K562 (cell line): ENCODE measurements at regions not wholly inside any gene's neighbourhood (a gene's known extent, or its start where the extent isn't known, plus 50 kb on each side); places are given as distances from the start of the nearest gene placed in this dataset.

Experiments used
- ATAC-seq: fragments of 200-7000 bp; cut with Tn5 transposase; 3 replicates; pipeline ENCODE4 v1.9.1; 2020; ENCODE audit warnings: moderate library complexity
- BruUV-seq: library from RNA; stranded (reverse); fragments of 400-500 nt; replicated peaks from 2 replicates; lab custom pipeline; 2021; lab: Mats Ljungman, UMichigan
- CTCF ChIA-PET: fragments of 300-600 bp; formaldehyde crosslinking; extraction: SDS; loops from one replicate; lab custom pipeline; 2021; ENCODE audit warnings: low intra/inter-chr PET ratio; lab: Yijun Ruan, JAX
- POLR2A ChIA-PET: fragments of 300-600, 350-650 bp; sonication (Branson Sonifier 250); formaldehyde crosslinking; extraction: SDS; loops from one replicate; lab custom pipeline; 2021; ENCODE audit warnings: antibody characterized with exemption, inconsistent platforms; lab: Yijun Ruan, JAX
- DNase-seq, 4 experiments: peaks; one replicate each; pipeline versions ENCODE4 v3.0.0 to v3.0.0-alpha.2; 2011 to 2018; ENCODE audit warnings: low spot score in 3 of 4, mixed read lengths in 3 of 4; ENCODE audit errors: extremely low read depth in 1 of 4
- FAIRE-seq: peaks from 2 replicates; lab custom pipeline; 2011; peaks lifted over from hg19 to GRCh38; lab: Jason Lieb, UNC
- H2AFZ ChIP-seq: 2 replicates; pipeline ENCODE4 v1.6.0; 2011; ENCODE audit warnings: low read depth, low read length, control low read depth, inconsistent platforms
- H3K27ac ChIP-seq: fragments of 200-600 bp; 3 replicates; pipeline ENCODE4 v1.8.0; 2011; ENCODE audit warnings: low read depth, mild to moderate bottlenecking, control low read depth, inconsistent platforms, low read length, moderate library complexity, mixed read lengths; ENCODE audit errors: extremely low read depth
- H3K27me3 ChIP-seq, 2 experiments: fragments of 300-600 bp in 1 of 2; 2 replicates in 1 of 2; 3 replicates in 1 of 2; pipeline versions ENCODE4 v1.6.0 to v1.8.0; 2011; ENCODE audit warnings: inconsistent platforms in 2 of 2, low read length in 2 of 2, mild to moderate bottlenecking in 1 of 2, mixed read lengths in 1 of 2, moderate library complexity in 1 of 2; ENCODE audit not compliant: control insufficient read depth in 2 of 2, insufficient read depth in 2 of 2
- H3K36me3 ChIP-seq: fragments of 300-600 bp; 3 replicates; pipeline ENCODE4 v1.8.0; 2011; ENCODE audit warnings: mild to moderate bottlenecking, low read length, inconsistent platforms; ENCODE audit not compliant: control insufficient read depth, insufficient read depth
- H3K4me1 ChIP-seq, 2 experiments: fragments of 200-600 bp in 1 of 2; replicated peaks in 1 of 2; 2 replicates in 1 of 2; 3 replicates in 1 of 2; pipeline versions ENCODE4 v1.5.1 to v1.8.0; 2011; ENCODE audit warnings: inconsistent platforms in 2 of 2, low read length in 2 of 2, mild to moderate bottlenecking in 1 of 2, mixed read lengths in 1 of 2, moderate library complexity in 1 of 2; ENCODE audit not compliant: control insufficient read depth in 2 of 2, insufficient read depth in 2 of 2
- H3K4me2 ChIP-seq: 2 replicates; pipeline ENCODE4 v1.6.1; 2011; ENCODE audit warnings: low read length, control low read depth, inconsistent platforms, mixed read lengths; ENCODE audit not compliant: insufficient read depth
- H3K4me3 ChIP-seq: fragments of 200-600 bp; sonication (generic), shearing (Covaris generic); 2 replicates; pipeline ENCODE4 v1.5.1; 2016; ENCODE audit warnings: control low read depth, inconsistent platforms
- H3K79me2 ChIP-seq: fragments of 200-600 bp; 3 replicates; pipeline ENCODE4 v1.8.0; 2011; ENCODE audit warnings: low read length, inconsistent platforms; ENCODE audit not compliant: control insufficient read depth, insufficient read depth
- H3K9ac ChIP-seq, 2 experiments: 2 replicates each; pipeline versions ENCODE4 v1.6.0 to v1.6.1; 2011; ENCODE audit warnings: low read depth in 2 of 2, low read length in 2 of 2, control low read depth in 1 of 2, inconsistent platforms in 1 of 2, mild to moderate bottlenecking in 1 of 2, mixed read lengths in 1 of 2; ENCODE audit not compliant: insufficient read depth in 1 of 2
- H3K9me1 ChIP-seq: one replicate; pipeline ENCODE4 v1.6.0; 2011; ENCODE audit warnings: inconsistent platforms, mild to moderate bottlenecking, low read length, moderate library complexity; ENCODE audit not compliant: control insufficient read depth, insufficient read depth
- H3K9me3 ChIP-seq: replicated peaks from 2 replicates; pipeline ENCODE4 v1.5.1; 2011; ENCODE audit warnings: low read depth, low read length, inconsistent platforms; ENCODE audit not compliant: control insufficient read depth, insufficient read depth
- H4K20me1 ChIP-seq: replicated peaks from 2 replicates; pipeline ENCODE4 v1.6.1; 2011; ENCODE audit warnings: low read length, inconsistent platforms, mixed read lengths; ENCODE audit not compliant: control insufficient read depth, insufficient read depth
- BRD9 ChIP-seq: fragments of 450-650 bp; IDR thresholded peaks from 2 replicates; pipeline ENCODE4 v1.6.1; 2018; ENCODE audit warnings: low read depth; ENCODE audit not compliant: partially characterized antibody
- CEBPG ChIP-seq, 3 experiments: fragments of 200-800 bp in 1 of 3; sonication (Bioruptor generic) in 1 of 3; sonication (generic) in 1 of 3; formaldehyde crosslinking in 1 of 3; IDR thresholded peaks in 2 of 3; conservative IDR thresholded peaks in 1 of 3; 2 replicates each; pipeline versions ENCODE4 v1.6.1 to v1.8.0; 2016 to 2022; ENCODE audit warnings: missing compliant biosample characterization in 2 of 3, missing genetic modification characterization in 2 of 3, mild to moderate bottlenecking in 1 of 3, missing genetic modification reagents in 1 of 3
- CHD4 ChIP-seq: fragments of 200-600 bp; sonication (generic); IDR thresholded peaks from 3 replicates; pipeline ENCODE4 v1.6.1; 2012; ENCODE audit warnings: low read depth, mild to moderate bottlenecking, mixed read lengths, low read length, inconsistent platforms; ENCODE audit not compliant: insufficient read depth, insufficient replicate concordance, poor library complexity, severe bottlenecking
- CSDE1 ChIP-seq, 2 experiments: fragments of 450-650 bp; IDR thresholded peaks; 2 replicates each; pipeline ENCODE4 v1.6.1; 2016; ENCODE audit warnings: mild to moderate bottlenecking in 1 of 2
- CTBP1 ChIP-seq: fragments of 450-650 bp; IDR thresholded peaks from 2 replicates; pipeline ENCODE4 v1.6.1; 2016; ENCODE audit warnings: borderline replicate concordance
- EWSR1 ChIP-seq: fragments of 450-650 bp; IDR thresholded peaks from 2 replicates; pipeline ENCODE4 v1.6.1; 2018; ENCODE audit warnings: borderline replicate concordance, mild to moderate bottlenecking, low read depth, moderate library complexity; ENCODE audit not compliant: partially characterized antibody
- SMARCC2 ChIP-seq: fragments of 450-650 bp; IDR thresholded peaks from 2 replicates; pipeline ENCODE4 v1.6.1; 2017; ENCODE audit warnings: antibody characterized with exemption, moderate library complexity, mild to moderate bottlenecking, low read depth
- ZNF134 ChIP-seq: fragments of 250-450 bp; sonication (Bioruptor Pico); conservative IDR thresholded peaks from 2 replicates; pipeline ENCODE4 v1.4.0; 2020
- ZNF354B ChIP-seq: fragments of 250-450 bp; sonication (Bioruptor Pico); IDR thresholded peaks from 2 replicates; pipeline ENCODE4 v1.4.0; 2020
- ZNF561 ChIP-seq: fragments of 450-650 bp; formaldehyde crosslinking; conservative IDR thresholded peaks from 2 replicates; pipeline ENCODE4 v1.4.0; 2020; ENCODE audit warnings: mild to moderate bottlenecking, moderate library complexity
- WGBS: fragments of 100-300 bp; shearing (Covaris generic); methylation state at CpG from one replicate; pipeline ENCODE4 v1.1.6; 2016; ENCODE audit warnings: low coverage, mixed read lengths; ENCODE audit not compliant: insufficient coverage; ENCODE audit errors: missing lambda C conversion rate; 5-methylcytosine and 5-hydroxymethylcytosine counted together
- in situ Hi-C: fragments of 300-500 bp; cut with MboI; formaldehyde crosslinking; loops from 4 replicates; pipeline ENCODE4 v1.15.0; 2018; ENCODE audit warnings: inconsistent platforms, mixed read lengths
- intact Hi-C: fragments of 100-400 bp; cut with micrococcal nuclease; formaldehyde crosslinking; loops from 2 replicates; pipeline ENCODE4 v1.14.2; 2022
- TF ChIP-seq, protein P1 (sequence below): fragments of 250-450 bp; sonication (Bioruptor Pico); IDR thresholded peaks from 2 replicates; pipeline ENCODE4 v1.4.0; 2020; ENCODE audit warnings: mild to moderate bottlenecking, moderate library complexity
- TF ChIP-seq, protein P2 (sequence below): fragments of 450-650 bp; IDR thresholded peaks from 2 replicates; pipeline ENCODE4 v1.6.1; 2017; ENCODE audit warnings: mild to moderate bottlenecking, moderate library complexity
- TF ChIP-seq, protein P3 (sequence below): IDR thresholded peaks from 2 replicates; pipeline ENCODE4 v1.6.1; 2011; ENCODE audit not compliant: insufficient read length; ENCODE audit errors: extremely low read depth

DNA sequence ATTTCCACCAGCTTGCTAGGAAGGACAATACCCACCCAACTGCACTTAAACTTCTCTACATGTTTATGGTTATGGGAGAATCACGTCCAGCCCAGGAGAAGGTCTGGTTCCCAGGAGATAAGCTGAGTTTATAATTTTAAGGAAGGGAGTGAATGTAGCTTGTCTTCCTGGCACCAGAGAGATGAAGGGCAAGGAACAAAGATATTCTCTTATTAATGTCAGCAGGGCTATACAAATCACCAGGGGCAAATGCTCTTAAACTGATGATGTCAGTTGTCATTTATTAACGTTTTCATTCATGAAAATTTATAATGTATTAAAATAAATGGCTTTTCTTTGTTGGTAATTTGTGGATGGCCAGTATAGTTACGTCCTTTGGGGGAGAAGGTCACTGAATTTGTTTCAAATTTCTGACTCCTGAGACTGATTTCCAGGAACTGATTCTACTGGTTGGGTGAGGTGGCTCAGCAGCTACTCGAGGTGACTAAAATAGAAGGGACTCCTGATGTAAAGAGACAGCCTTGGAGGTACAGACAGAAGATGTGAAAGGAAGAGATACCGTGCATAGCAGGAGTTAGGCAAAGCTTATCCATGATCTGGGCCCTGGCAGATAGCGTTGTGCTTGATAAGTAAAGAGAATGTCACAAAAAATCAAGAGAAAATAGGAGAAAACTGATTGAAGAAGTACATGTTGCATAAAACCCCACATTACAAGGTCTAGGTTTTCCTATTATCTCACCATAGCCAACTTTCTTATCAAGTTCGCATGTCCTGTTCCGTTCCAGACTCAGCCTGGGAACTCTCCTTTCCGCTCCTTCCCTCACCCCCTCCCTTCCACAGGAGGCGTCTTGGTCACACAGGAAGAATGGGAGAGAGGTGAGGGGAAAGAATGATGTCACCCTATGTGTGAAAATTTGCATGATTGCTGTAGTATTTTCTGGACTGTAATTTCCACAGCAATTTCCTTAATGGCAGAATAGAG is 367.1 kb upstream of the FAR2 start:
- Histone ChIP-seq H2AFZ (no peak overlapping the region), H3K4me3 (no peak overlapping the region), H3K4me2 (no peak overlapping the region; the same call in 1 of the 2 replicates), H3K4me1 (peaks cover 0 to 6% of the 10 kb centered on the region in 2 experiments; a peak in 1 of 5 replicates), H3K9me1 (no peaks in the 10 kb centered on the region), H4K20me1 (no peaks in the 10 kb centered on the region), H3K36me3 (no peaks in the 10 kb centered on the region), H3K79me2 (no peaks in the 10 kb centered on the region), H3K9ac (no peak overlapping the region), H3K9me3 (no peaks in the 10 kb centered on the region), H3K27me3 (no peaks in the 10 kb centered on the region), H3K27ac (no peak overlapping the region)
- intact Hi-C loops (no loop called here), in situ Hi-C loops (no loop called here)
- ChIA-PET POLR2A (interaction anchor here (0.6 to 0.7 kb wide), 2 partner anchors 92 to 525 kb away, joined by 3 read pairs; no protein-coding TSS in a partner anchor), CTCF (no interaction called here)
- WGBS = 0% methylated on average over 10 of the region's 10 CpGs
- no TSS peak for BruUV-seq
- no peak for ATAC-seq
- peak in 1 of 4 experiments; percentile 46 for DNase-seq
- no peak for FAIRE-seq
- TF ChIP-seq, protein P1, sequence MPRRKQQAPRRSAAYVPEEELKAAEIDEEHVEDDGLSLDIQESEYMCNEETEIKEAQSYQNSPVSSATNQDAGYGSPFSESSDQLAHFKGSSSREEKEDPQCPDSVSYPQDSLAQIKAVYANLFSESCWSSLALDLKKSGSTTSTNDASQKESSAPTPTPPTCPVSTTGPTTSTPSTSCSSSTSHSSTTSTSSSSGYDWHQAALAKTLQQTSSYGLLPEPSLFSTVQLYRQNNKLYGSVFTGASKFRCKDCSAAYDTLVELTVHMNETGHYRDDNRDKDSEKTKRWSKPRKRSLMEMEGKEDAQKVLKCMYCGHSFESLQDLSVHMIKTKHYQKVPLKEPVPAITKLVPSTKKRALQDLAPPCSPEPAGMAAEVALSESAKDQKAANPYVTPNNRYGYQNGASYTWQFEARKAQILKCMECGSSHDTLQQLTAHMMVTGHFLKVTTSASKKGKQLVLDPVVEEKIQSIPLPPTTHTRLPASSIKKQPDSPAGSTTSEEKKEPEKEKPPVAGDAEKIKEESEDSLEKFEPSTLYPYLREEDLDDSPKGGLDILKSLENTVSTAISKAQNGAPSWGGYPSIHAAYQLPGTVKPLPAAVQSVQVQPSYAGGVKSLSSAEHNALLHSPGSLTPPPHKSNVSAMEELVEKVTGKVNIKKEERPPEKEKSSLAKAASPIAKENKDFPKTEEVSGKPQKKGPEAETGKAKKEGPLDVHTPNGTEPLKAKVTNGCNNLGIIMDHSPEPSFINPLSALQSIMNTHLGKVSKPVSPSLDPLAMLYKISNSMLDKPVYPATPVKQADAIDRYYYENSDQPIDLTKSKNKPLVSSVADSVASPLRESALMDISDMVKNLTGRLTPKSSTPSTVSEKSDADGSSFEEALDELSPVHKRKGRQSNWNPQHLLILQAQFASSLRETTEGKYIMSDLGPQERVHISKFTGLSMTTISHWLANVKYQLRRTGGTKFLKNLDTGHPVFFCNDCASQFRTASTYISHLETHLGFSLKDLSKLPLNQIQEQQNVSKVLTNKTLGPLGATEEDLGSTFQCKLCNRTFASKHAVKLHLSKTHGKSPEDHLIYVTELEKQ (CRISPR knock-in tag) = no peak
- TF ChIP-seq EWSR1 (no peak), CHD4 (no peak), CEBPG (CRISPR knock-in tag; IDR thresholded peaks at IDR 0.05) (no peak), CEBPG (tag; conservative IDR thresholded peaks at IDR 0.05 in 1 of 2, IDR thresholded peaks at IDR 0.05 in 1 of 2) (peak in 1 of 2 experiments; percentile 6; a peak in 1 of 4 replicates), ZNF134 (CRISPR knock-in tag) (no peak), ZNF561 (CRISPR knock-in tag) (no peak), CTBP1 (0 out of 2 replicates have a peak, but pooled peaks have one; percentile 11), ZNF354B (CRISPR knock-in tag) (no peak), SMARCC2 (no peak), BRD9 (no peak), CSDE1 (IDR thresholded peaks at IDR 0.05) (no peak)
- TF ChIP-seq, protein P2, sequence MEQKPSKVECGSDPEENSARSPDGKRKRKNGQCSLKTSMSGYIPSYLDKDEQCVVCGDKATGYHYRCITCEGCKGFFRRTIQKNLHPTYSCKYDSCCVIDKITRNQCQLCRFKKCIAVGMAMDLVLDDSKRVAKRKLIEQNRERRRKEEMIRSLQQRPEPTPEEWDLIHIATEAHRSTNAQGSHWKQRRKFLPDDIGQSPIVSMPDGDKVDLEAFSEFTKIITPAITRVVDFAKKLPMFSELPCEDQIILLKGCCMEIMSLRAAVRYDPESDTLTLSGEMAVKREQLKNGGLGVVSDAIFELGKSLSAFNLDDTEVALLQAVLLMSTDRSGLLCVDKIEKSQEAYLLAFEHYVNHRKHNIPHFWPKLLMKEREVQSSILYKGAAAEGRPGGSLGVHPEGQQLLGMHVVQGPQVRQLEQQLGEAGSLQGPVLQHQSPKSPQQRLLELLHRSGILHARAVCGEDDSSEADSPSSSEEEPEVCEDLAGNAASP = no peak
- TF ChIP-seq, protein P3, sequence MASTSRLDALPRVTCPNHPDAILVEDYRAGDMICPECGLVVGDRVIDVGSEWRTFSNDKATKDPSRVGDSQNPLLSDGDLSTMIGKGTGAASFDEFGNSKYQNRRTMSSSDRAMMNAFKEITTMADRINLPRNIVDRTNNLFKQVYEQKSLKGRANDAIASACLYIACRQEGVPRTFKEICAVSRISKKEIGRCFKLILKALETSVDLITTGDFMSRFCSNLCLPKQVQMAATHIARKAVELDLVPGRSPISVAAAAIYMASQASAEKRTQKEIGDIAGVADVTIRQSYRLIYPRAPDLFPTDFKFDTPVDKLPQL = no peak
